HG02610 (cell line): ENCODE measurements at regions not wholly inside any gene's neighbourhood (a gene's known extent, or its start where the extent isn't known, plus 50 kb on each side); places are given as distances from the start of the nearest gene placed in this dataset.
A peak's percentile ranks its signal among the peaks of the same experiment; 100 is the strongest.
"Not testable (repeated sequence)": the region's sequence is repeated elsewhere in the genome, so short reads cannot be mapped to it uniquely, and the experiment has no call there.

Experiments
- ATAC-seq: cut with Tn5 transposase; IDR thresholded peaks from one replicate; pipeline ENCODE4 v1.9.1; 2021; ENCODE audit warnings: mild to moderate bottlenecking, moderate library complexity; ENCODE audit not compliant: unreplicated experiment

DNA sequence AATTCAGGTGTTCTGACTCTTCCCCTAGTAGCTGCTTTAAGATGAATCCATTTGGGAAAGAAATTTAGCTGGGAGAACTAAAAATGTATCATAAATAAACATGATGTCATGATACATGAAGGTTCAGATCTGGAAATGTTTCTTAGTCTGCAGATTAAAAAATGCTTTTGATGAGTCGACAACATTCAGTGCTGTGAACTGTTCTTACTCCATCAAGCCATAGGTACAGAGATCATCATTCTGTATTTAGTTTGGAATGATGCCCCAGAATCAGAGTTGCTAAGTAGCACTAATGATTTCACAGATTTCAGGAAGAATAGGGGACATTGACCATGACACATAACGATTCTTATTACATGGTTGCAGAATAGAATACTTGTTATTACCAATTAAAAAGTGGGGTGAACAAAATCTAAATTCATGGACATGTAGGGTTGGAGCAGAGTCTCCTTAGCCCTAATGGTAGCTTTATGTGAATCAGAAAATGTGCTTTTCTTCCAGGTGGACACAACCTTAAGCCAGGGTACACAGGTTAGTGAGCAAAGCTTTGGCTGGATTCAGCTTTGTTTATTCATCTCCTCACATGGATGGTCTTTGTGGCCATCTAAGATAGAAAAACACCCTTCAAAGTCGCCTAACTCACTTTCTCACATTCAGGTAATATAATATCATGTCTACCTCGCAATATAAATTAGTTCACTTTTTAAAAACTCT, 205.4 kb upstream of the SEL1L start:
- no peak for ATAC-seq

DNA sequence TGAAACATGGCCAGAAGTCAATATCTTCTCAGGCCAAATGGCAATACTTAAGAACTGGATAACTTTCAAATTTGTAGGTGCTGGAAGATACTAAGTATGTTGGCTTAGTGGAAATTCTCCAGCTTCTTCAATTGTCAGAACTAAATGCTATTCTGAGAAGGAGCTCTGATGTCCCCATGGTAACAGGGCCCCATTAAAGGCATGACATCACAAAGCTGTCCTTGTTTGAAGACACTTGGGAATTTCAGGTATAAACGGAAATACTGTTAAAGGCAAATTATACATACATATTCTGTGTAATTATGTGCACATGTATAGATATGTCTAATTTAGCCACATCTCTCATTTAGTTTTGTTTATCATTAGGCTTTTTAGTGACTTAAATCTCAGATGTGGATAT, 210.0 kb upstream of the SEL1L start:
- no peak for ATAC-seq

DNA sequence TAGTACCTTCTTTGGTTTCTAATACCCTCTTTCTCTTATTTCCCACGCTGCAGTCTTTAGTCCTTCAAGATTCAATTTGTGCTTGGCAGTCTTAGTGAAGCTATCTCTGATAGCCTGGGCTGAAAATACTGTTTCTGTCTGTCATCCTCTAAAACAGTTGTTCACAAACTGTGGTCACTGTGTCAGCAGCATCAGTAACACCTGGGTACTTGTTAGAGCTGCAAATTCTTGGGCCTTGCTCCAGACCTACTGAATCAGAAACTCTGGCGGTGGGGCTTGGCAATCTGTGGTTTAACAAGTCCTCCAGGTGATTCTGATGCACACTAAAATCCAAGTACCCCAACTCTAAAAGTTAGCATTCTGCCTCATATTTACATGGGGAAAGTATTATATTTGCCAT, 217.5 kb upstream of the SEL1L start:
- ATAC-seq, result no peak

DNA sequence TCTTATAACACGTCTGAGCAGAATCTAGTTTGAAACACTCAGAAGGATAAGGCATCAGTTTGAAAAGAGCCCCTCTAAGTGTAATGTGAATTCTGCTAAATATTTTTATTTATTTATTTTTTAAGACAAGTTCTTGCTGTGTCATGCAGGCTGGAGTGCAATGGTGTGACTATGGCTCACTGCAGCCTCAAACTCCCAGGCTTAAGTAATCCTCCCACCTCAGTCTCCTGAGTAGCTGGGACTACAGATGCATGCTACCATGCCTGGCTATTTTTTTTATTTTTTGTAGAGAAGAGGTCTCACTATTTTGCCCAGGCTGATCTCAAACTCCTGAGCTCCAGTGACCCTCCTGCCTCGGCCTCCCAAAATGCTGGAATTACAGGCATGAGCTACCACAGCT, 225.9 kb upstream of the SEL1L start:
- ATAC-seq, result no peak

DNA sequence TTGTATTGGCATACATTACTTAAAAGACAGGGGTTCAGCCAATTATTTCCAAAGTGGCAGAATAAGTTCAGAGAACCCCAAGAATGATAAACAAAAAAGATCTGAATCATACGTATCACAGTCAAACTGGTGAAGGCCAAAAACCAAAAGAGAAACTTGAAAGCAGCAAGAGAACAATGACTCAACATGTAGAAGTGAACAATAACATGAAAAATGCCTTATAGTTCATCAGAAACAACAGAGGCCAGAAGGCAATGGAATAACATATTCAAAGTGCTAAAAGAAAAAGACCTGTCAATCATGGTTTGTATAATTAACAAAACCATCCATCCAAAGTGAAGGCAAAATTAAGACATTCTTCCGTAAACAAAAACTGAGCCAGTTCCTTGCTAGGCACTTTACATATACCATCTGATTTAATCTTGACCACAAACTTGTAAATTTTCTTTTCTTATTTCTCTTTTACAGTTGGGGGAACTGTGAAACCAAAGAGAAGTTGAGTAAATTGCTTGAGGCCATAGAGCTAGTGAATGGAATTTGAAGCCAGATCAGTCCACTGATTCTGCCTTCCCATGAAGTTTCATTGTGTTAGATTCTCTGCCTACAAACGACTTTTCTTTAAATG, 232.1 kb upstream of the SEL1L start:
- ATAC-seq, result peak; percentile 73

DNA sequence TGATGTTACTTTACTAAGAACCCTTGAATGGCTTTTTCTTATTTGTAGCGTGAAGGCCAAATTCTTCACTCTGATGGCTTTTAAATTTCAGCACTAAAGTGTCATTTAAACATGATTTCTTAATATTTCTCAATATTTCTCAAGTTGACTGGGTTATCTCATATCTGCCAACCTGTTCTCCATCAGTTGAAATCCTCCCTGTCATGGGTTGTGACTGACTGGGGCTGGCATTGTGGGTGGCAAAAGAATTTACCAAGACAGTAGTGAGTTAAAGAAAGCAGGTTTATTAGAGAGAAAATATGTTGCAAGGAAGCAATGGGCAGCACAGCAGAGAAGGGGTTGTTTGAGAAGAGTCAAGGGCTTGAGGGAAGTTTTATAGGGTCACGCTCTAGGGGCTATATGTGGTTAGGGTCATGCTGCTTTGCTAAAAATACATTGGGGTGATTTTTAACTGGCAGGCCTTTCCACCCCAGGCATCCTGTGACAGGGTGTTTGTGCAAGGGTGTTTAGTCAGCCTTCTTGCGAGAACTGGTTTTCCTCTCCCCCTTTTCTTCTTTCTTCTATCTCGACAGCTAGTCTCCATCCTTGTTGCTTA, 232.8 kb upstream of the SEL1L start:
- peak; percentile 43 for ATAC-seq

GRCh38 chr14:81767266-81767995, 233.8 kb upstream of the SEL1L start:
- ATAC-seq, result no peak

DNA sequence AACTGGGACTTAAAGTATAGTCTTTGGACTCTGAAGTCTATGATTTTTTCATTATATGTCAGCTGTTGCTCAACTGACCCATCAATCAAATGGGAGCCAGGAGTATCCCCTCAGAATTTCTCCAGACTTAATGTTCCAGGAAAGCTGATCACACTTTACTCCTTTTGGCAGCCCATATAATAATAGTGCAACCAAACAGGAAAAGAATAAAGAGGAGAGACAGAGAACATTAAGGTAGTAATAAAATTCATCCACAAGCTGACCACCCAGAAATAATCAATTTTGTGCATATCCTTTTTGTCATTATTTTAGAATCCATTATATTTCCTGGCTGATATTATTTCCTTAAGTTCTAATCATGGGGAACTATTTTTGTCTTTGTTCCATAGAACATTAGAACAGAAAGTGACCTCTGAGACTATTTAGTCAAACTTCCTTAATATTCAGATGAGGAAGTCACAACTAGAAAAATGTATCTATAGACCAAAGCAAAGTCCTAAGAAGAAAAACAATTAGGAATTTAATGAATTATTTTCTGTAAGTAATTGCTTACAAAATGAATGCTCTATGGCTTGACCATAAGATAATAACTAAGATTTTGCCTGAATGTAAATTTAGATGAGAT, 238.1 kb upstream of the SEL1L start:
- ATAC-seq, result no peak

- ATAC-seq, result no peak
Observed at GRCh38 chr14:81772381-81772780, 238.7 kb upstream of the SEL1L start.

DNA sequence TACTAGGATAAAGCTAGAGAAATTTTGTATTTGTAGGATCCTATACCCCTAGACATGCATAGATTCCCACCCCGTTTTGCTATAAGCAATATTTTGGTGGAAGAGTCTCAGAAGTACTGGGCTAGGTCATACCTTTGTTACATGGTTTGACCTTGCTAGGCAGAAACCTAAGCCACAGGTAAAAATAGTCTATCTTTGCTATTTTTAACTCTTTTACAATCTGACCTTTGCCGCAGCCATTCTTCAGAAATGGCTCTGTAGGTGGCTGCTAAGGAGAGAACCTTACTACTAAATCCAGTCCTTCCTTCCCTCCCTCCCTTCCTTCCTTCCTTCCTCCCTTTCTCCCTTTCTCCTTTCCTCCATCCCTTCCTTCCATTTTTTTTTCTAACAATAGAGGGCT, 242.9 kb upstream of the SEL1L start:
- ATAC-seq, result no peak

DNA sequence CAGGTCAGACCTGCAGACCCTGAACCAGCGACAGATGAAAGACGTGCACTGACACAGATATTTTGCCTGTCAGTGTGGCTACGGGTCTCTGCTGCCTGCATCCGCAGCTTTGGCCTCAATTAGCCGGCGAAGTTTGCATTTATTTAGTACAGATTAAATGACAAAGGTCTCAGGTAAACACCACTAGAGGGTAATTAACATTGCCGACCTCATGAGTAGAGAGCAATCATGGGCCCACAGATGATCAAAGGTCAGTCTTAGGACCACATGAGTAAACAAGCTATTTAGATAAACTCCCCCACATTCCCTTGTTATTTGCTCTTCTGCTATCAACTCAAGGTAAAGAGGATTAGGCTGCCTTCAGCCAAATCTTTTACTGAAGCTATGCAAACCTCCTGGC, 248.1 kb upstream of the SEL1L start:
- not testable (repeated sequence) for ATAC-seq

GRCh38 chr14:81784084-81784483, 250.4 kb upstream of the SEL1L start:
- no peak for ATAC-seq

GRCh38 chr14:81797315-81797714, 263.7 kb upstream of the SEL1L start:
- no peak for ATAC-seq

DNA sequence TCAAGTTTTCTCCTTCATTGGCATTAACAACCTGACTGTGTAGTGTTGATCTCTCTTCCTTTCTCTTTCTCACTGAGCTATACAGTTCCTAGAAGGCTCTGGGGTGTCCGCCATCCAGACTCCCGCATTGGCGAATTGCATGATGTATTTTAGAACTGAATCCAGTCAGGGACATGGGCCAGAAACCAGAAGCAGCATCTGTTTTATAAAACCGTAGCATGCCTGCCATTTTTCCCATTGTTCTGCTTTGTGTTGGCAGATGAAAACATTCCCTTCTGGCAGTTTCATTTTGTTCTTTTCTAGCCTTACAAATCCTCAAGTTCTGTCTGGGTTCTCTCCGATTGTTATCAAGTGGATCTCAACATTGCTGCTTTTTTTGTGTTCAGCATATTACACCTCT, 268.3 kb upstream of the SEL1L start:
- no peak for ATAC-seq

- no peak for ATAC-seq
Observed at GRCh38 chr14:81802341-81802740, 268.7 kb upstream of the SEL1L start.

GRCh38 chr14:81805785-81806184, 272.1 kb upstream of the SEL1L start:
- ATAC-seq, result no peak

- no peak for ATAC-seq
Observed at GRCh38 chr14:81811705-81812269, 278.1 kb upstream of the SEL1L start.

- no peak for ATAC-seq
Observed at GRCh38 chr14:81818271-81818670, 284.6 kb upstream of the SEL1L start.

- no peak for ATAC-seq
Observed at GRCh38 chr14:81819344-81819743, 285.7 kb upstream of the SEL1L start.

DNA sequence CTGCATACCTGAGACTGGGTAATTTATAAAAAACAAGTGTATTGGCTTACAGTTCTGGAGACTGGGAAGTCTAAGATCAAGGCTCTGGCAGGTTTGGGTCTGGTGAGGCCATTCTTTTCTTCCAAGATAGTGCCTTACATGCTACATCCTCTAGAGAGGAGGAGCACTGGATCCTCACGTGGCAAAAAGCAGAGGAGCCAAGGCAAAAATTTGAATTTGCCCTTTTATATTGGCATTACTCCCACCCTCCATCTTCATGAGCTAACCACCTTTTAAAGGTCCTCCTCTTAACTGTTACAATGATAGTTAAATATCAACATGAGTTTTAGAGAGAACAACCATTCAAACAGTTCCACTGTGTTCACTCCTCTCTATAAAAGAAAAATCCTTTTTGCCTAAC, 286.3 kb upstream of the SEL1L start:
- no peak for ATAC-seq

DNA sequence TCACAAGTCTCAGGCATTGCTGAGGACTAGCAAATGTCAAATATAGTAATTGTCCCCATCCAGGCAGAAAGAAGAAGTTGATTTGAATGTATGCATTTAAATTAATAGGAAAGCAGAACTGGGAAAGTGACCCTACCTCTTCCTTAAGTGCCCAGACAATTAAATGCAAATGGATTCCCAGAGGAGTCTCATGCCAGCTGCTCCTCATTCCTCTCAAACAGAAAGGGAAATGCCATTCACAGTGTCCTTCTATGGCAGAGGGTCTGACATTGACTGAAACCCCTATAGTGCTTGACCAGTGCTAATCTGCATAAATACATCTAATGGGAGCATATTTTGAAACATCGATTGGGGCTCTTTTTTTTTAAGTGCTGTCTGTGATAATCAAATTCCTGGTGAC, 292.4 kb upstream of the SEL1L start:
- no peak for ATAC-seq
